NCI-H460 (cell line): ENCODE measurements at regions not wholly inside any gene's neighbourhood (a gene's known extent, or its start where the extent isn't known, plus 50 kb on each side); places are given as distances from the start of the nearest gene placed in this dataset.

Experiments used
- DNase-seq: peaks from one replicate; pipeline ENCODE4 v3.0.0-alpha.2; 2016; ENCODE audit warnings: low read depth; ENCODE audit errors: extremely low read depth

DNA sequence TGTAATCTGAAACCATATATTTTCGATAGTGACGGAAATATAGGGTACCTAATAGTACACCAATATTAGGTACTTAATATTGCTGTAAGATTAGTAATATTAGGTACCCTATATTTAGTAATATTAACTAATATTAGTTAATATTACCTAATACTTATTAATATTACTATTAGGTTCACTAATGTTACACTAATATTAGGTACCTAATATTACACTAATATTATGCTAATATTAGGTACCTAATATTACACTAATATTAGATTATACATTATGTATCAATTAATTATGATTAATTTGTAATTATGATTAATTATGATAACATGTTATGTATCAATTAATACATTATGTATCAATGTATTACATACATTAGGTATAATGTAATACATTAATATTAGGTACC is 518.2 kb upstream of the LRATD1 start:
- DNase-seq: no peak

DNA sequence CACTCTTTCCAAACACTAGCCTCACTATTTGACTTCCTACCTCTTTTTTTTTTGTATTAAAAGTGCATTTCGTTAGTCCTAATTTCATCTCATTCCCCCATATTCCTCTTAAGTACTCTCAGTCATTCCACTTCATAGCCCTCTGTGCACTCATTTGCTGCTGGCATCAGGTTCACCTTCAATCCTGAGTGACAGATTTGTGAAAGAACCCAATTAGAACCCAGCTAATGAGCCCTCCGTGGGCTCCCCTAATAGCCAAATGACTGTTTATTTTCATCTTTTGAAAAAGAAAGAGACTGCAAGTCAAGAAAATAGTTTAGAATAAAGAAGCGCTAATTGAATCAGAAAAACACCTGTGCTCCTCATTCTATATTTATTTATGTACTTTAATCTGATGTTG is 512.1 kb upstream of the LRATD1 start:
- DNase-seq: no peak

DNA sequence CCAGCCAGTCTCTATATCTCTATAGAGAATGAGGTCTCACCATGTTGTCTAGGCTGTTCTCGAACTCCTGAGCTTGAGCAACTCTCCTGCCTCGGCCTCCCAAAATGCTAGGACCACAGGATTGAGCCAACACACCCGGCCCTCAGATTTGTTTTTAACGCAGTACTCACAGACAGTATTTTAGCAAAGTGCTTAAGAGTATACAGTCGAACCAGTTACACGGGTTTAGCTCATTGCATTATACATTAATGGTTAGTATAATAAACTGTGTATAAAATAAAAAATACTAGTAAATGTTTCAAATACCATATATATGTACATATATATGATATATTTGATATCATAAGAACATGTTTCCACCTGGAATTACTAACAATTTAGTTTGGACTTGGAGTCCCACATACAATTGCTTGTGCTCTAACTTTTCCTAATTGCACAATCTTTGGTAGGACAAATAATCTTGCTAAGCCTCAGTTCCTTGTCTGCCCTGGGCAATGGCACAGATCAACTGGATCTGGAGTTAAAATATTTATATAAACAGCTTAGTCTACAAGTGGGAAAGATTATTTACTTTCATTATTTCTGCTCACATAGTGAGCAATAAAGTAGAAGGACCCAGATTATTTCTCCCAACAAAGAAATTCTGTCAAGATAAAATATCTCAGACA is 508.9 kb upstream of the LRATD1 start:
- DNase-seq: no peak

DNA sequence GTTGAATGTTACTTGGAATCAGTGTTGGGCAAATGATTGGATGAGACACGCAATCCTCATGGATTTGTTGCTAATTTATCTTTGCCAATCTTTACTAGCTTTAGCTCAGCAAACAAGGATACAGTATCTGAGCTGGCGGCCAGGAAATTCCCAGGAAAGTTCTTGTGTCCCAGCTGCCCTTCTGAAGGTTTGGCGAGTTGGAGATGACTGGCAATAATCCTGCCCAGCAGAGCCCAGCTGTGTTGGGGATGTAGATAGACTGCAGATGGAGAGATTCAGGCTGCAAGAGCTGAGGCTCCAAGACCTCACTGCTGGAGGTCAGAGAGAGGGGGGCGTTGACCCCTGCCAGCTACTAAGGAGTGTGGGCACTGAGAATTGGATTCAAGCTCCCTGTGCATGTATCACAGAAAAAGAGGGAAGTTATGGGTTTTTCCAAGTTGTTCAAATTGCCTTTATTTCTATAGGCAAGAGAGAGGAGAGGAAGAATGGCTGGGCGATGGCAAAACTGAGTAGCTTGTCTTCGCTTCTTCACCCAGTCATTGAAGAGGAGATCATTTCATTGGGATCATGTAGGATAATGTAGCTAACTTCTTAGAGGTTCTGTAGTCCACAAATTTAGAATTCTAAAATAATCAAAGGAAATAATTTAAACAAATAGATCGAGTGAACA is 506.8 kb upstream of the LRATD1 start:
- DNase-seq: no peak

DNA sequence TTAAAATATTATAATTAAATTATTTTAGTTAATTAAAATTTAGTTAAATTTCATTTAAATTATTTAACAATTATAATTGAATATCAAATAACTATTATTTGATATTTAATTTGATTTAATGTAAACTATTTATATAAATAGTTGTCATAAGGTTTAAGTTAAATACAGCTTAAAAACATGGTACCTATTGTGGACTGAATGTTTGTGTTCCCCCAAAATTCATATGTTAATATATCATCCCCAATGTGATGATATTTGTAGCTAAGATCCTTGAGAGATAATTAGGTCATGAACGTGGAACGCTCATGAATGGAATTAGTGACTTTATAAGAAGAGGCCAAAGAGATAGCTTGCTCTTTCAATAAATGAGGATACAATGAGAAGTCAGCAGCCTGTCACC is 505.7 kb upstream of the LRATD1 start:
- DNase-seq: no peak

DNA sequence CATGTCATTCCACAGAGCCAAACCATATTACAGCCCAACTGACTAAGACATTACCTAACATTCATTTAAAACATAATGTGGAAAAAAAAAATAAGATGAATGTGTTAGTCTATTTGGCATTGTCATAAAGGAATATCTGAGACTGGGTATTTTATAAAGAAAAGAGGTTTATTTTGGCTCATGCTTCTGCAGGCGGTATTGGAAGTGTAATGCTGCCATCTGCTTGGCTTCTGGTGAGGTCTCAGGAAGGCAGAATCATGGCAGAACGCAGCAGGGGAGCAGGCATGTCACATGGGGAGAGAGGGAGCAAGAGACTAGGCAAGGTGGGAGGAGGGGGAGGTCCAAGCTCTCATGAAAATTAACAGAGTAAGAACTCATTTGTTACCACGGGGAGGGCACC is 504.8 kb upstream of the LRATD1 start:
- no peak for DNase-seq

DNA sequence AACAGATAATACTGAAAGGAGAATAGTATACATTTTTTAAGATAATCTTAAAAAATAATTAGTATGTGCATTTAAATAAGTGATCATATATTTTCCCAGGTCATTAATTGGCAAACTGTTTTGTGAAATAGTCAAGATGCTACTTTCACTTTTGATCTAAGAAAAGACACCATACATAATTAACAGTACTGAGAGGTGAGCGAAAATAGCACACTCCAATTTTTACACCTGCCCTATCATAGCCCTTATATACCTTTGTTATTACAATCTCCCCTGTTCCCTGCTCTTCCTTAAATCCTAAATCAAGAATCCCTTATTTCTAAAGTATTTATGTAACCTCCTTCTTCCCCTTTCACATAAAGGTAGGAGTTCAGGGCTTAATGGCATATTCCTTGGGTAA is 500.1 kb upstream of the LRATD1 start:
- no peak for DNase-seq

DNA sequence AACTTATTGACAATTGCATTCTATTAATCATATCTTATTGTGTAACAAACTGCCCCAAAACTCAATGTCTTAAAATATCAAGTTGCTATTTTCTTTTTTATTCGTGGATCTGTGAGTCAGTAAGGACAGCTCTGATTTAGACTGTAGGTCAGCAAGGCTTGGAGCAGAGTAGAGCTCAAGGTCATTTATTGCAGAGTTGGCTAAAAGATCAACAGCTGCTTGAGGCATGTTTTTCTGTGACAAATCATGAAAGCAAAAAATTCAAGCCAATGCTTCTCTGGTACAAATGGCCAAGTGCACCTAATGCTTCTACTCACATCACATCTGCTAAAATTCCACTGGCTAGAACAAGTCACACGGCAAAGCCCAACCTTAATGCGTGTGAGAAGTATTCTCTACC is 497.7 kb upstream of the LRATD1 start:
- DNase-seq: no peak

DNA sequence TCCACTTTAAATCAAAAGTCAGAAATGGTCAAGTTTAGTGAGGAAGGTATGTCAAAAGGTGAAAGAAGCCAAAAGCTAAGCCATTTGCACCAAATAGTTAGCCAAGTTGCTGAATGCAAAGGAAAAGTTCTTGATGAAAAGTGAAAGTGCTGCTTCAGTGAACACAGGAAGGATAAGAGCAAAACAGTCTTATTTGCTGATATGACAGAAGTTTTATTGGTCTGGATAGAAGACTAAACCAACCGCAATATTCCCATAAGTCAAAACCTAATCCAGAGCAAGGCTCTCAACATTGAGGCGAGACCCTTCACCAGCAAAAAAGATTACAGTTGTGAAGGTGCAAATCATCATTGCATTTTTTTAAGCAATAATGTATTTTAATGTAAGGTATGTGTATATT is 496.5 kb upstream of the LRATD1 start:
- DNase-seq: no peak

DNA sequence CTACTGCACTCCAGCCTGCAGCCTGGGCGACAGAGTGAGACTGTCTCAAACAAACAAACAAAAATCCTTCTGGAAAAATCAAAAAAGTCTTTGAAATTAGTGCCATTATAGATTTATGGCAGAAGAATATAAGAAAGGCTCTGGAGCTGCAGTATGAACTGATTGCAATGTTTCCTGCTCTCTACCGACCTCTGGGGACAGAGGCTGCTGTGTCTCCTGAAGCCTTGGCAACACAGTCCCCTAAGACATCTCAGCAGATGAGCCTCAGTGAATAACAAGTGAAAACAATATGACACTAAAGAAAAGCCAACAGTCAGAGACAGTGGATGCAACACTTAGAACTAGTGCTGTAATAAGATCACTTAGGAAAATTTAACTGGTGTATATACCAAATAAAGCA is 494.9 kb upstream of the LRATD1 start:
- DNase-seq: peak; percentile 38

DNA sequence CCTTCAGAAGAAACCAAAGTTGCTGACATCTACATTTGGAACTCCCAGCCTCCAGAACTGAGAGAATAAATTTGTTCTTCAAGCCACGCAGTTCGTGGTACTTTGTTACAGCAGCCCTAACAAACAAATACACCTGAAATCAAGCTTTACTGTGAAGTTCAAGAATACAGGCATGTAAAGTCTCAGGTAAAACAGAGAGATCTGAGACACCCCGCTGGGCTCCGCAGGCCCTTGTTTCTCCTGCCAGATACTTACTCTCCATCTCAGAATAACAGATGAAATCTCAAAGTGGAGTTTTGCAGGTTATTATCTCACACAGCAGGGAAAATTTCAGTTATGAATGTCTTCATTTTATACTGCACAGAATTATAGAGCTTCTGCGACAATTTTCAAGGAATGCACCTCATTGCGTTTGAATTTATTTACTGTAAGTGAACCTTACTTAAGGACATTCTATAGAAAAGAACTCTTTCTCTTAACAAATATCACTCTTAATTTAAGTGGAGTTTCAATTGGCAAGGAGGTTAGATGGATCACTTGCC is 492.4 kb upstream of the LRATD1 start:
- no peak for DNase-seq

DNA sequence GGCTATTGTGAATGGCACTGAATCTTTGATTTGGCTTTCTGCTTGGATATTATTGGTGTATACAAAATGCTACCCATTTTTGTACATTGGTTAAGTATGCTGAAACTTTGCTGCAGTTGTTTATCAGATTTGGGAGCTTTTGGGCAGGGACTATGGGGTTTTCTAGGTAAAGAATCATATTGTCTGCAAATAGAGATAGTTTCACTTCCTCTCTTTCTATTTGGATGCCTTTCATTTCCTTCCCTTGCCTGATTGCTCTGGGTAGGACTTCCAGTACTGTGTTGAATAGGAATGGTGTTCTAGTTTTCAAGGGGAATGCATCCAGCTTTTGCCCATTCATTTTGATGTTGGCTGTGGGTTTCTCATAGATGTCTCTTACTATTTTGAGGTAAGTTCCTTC is 489.1 kb upstream of the LRATD1 start:
- DNase-seq: no peak

DNA sequence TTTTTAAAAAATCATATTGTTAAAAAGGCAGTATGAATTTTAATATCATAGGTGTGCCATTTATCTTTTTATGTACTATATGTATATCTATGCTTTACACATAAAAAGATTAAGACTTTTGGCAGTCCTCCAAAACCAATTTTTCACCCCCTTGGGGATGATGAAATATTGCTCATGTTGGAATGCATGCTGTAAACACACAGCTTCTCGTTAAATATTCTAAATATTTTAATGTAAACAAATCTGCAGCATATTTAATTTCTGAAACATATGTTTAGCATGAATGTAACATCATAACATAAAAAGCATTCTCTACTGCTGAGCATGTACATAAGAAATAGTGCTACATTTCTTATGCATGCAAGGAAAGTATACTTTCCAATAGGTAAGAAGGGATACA is 484.3 kb upstream of the LRATD1 start:
- peak; percentile 22 for DNase-seq

DNA sequence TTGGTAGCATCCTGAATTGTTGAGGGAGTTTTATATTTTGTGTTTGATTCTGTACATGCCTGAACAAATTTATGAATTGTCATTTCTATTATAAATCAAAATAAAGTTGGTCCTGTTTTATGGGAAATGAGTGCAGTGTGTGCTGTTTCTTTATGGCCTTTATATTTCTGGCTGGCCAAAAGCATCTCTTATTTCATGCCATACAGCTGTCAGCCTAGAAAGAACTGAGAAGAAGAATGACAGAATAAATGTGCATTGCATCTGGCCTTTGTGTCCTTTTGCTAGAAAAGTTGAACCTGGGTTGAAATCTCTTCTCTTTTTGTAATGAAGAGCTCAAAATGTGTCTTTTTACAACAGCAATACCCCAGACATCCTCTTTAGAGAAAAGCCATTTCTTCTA is 474.7 kb upstream of the LRATD1 start:
- no peak for DNase-seq

DNA sequence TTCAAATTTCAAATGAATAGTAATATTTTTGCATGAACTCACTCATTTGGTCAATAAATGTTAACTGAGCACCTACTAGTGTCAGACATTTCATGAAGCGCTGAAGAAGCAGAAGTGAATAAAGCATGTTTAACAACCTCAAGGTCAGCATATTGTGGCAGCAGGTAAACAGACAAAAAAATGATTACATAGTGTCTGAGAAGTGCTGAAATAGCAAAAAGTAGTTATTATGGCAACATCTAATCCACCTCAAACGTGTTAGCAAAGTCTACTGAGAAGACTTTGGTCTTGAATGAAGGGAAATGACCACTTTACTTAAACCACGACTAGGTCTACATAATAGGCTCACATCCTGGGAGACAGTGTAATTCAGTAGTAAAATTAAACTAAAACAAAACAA is 452.2 kb upstream of the LRATD1 start:
- DNase-seq: no peak

DNA sequence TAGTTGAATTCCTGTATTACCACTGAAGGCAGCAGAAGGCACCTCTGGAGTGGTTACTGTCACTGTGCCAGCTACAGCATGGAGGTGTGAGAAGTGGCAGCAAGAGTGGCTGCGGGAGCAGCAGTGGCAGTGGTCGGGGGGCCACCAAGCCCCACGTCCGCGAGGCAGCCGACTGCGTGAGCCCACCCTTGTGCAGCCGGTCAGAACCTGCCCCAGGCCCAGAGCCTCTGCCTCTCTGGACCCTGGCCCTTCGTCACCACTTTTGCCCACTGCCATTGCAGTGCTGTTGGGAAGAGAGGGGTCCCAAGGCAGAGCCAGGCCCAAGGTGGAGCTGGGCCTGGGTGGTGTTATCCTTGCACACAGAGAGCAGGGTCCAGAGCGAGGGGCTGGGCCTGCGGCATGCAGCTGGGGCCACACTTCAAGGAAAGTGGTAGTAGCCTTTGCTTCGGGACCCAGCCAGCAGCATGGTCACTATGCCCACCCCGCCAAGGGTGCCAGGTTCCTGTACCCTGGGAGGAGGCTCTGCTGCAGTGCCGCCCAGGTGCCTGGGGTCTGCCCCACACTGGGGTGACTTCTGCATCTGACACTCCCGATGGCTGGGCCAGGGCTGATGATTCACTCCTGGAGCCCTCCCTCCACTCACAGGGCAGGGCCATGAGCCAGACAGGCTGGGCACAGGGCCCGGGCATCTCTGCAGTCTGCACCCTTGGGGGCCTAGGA is 450.1 kb upstream of the LRATD1 start:
- DNase-seq: no peak

DNA sequence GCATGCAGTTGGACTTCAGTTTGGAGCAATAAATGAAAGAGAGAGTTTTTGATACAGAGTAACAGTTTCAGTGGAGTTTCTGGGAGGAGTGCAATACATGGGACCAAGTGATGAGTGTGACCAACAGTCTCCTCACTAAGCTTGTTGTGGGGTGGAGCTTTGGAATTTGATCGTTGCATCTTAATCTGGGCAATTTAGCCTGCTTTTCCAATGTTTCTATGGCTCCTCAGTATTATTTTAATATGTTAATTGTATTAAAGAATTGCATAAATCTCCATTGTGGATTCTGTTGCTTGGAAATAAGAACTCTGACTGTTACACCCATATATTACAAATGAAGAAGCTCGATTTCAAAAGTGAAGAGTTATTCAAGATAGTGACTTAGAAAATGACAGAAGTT is 446.6 kb upstream of the LRATD1 start:
- DNase-seq: no peak

DNA sequence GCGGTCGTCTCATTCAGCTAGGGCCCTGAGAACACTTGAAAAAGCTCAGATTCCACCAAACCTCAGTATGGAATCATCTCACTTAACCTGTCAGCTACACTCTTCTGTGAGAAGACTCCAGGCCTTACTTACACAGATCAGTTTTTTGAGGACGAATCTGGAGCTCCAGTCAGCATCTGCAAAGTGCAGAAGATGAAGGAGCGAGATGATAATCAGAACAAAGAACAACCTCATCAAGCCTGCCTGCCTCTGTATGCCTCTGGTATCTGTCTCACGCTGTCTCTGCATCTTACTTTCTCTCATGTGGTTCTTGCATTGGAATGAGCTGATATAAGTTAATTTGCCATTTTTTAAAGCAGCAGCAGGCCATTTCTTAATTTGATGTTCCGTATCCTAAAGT is 444.1 kb upstream of the LRATD1 start:
- no peak for DNase-seq

DNA sequence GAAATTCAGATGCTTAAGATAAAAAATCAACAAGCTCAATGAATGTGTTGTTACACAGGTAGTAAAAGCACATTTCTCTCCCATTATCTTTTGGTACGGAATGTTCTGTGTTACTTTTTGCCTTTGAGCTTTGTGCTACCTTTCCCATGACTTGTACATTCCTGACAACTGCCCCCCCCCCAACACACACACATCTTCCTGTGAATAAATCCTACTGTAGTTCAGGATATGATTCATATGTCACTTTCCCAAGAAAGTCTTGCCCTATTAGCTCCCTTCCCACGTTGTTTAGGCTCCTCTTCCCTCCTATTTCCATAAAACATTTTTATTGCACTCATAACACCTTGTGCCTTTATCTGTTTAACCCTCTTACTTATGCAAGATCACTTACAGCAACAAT is 442.6 kb upstream of the LRATD1 start:
- DNase-seq: peak; percentile 15

DNA sequence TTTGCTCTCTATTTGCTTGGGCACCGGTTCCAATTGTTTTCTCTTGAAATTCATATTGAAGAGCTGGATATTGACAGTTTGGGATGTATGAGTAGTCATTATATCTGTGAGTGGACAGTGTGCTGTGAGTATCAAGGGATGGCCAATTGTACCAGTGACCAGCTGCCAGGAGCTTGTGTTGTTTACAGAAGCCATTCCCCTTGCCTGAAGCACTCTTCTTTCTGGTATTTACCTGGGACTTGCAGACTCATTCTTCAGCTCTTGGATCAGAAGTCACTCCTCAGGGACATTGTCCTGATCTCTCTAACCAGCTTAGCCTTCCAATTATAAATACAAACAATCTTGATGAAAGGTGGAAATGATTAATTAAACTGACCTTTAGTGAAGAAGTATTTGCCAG is 438.3 kb upstream of the LRATD1 start:
- DNase-seq: no peak

DNA sequence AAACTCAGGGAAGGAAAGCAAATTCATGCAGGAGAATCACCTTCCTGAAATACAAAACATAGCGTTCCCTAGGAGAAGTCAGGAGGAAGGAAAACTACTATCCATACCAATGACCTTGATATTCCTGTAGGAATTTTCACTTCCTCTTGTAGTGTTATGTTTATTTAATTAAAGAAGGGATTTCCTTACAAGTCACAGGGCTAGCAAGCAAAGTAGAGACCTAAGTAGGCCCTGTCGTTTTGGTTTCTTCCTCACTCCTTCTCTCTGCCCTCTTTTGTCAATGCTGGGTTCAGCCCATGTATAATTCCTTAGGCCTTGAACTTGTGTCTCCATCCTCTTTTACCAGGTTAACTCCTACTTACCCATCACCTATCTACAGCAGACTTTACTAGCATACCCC is 435.2 kb upstream of the LRATD1 start:
- no peak for DNase-seq

DNA sequence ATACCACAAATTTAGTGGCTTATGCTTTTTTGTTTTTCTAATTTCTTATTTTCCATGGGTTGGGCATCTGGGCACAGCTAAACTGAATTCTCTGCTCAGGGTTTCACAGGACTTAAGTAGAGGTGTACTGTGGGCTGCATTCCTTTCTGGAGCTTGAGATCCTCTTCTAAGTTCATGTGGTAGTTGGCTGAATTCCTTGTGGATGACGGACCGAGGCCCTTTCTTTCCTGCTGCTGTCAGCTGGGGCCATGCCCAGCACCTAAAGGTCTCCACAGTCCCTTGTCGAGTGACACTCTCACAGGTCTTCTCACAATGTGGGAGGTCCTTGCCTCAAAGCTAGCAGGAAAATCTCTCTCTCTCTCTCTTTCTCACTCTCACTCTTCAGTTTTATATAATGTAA is 433.5 kb upstream of the LRATD1 start:
- no peak for DNase-seq
